GM12878 (cell line): ENCODE measurements at regions not wholly inside any gene's neighbourhood (a gene's known extent, or its start where the extent isn't known, plus 50 kb on each side); places are given as distances from the start of the nearest gene placed in this dataset.

Experiments used
- ATAC-seq: fragments of 200-7000 bp; cut with Tn5 transposase; 3 replicates; pipeline ENCODE4 v1.9.1; 2020; ENCODE audit warnings: mild to moderate bottlenecking, moderate library complexity
- BruUV-seq: library from RNA; stranded (reverse); fragments of 400-500 nt; replicated peaks from 2 replicates; lab custom pipeline; 2021; lab: Mats Ljungman, UMichigan
- CTCF ChIA-PET: fragments of 300-600 bp; sonication (Branson Sonifier 250); formaldehyde crosslinking; extraction: SDS; loops from one replicate; lab custom pipeline; 2021; ENCODE audit warnings: inconsistent platforms; lab: Yijun Ruan, JAX
- POLR2A ChIA-PET: fragments of 350-600 bp; formaldehyde crosslinking; extraction: SDS; loops from one replicate; lab custom pipeline; 2021; ENCODE audit warnings: inconsistent platforms; lab: Charles Lee
- RAD21 ChIA-PET: fragments of 300-600 bp; sonication (Branson Sonifier 250); formaldehyde crosslinking; loops from one replicate; lab custom pipeline; 2023; ENCODE audit warnings: antibody characterized with exemption; ENCODE audit not compliant: unreplicated experiment; lab: Charles Lee
- SMC1A ChIA-PET: fragments of 300-600 bp; sonication (Branson Sonifier 250); formaldehyde crosslinking; loops from one replicate; lab custom pipeline; 2023; ENCODE audit not compliant: unreplicated experiment, uncharacterized antibody; lab: Charles Lee
- DNase-seq: peaks from one replicate; pipeline ENCODE4 v3.0.0-alpha.2; 2011; ENCODE audit warnings: low read depth, low spot score
- FAIRE-seq: peaks from 3 replicates; lab custom pipeline; 2011; peaks lifted over from hg19 to GRCh38; lab: Jason Lieb, UNC
- H2AFZ ChIP-seq: 2 replicates; pipeline ENCODE4 v1.6.0; 2011; ENCODE audit warnings: low read depth, low read length, control low read depth; ENCODE audit not compliant: control insufficient read depth
- H3K27ac ChIP-seq: 2 replicates; pipeline ENCODE4 v1.5.1; 2011; ENCODE audit warnings: control low read depth; ENCODE audit not compliant: control insufficient read depth, insufficient read depth
- H3K27me3 ChIP-seq, 2 experiments: replicated peaks in 1 of 2; 2 replicates each; pipeline versions ENCODE4 v1.6.0 to v1.6.1; 2011; ENCODE audit warnings: low read length in 1 of 2; ENCODE audit not compliant: control insufficient read depth in 2 of 2, insufficient read depth in 2 of 2
- H3K36me3 ChIP-seq, 2 experiments: 2 replicates each; pipeline ENCODE4 v1.5.1; 2011; ENCODE audit warnings: low read length in 1 of 2; ENCODE audit not compliant: control insufficient read depth in 2 of 2, insufficient read depth in 2 of 2
- H3K4me1 ChIP-seq: 2 replicates; pipeline ENCODE4 v1.6.1; 2011; ENCODE audit warnings: mild to moderate bottlenecking, low read length, moderate library complexity, mixed read lengths; ENCODE audit not compliant: control insufficient read depth, insufficient read depth
- H3K4me2 ChIP-seq: 2 replicates; pipeline ENCODE4 v1.6.0; 2011; ENCODE audit warnings: control low read depth; ENCODE audit not compliant: control insufficient read depth, insufficient read depth
- H3K4me3 ChIP-seq: fragments of 200-600 bp; sonication (generic); 2 replicates; pipeline ENCODE4 v1.5.1; 2016
- H3K79me2 ChIP-seq: 2 replicates; pipeline ENCODE4 v1.6.0; 2011; ENCODE audit warnings: low read length; ENCODE audit not compliant: control insufficient read depth, insufficient read depth
- H3K9ac ChIP-seq: 2 replicates; pipeline ENCODE4 v1.8.0; 2011; ENCODE audit warnings: low read length, control low read depth, mixed read lengths; ENCODE audit not compliant: control insufficient read depth, insufficient read depth
- H3K9me3 ChIP-seq: replicated peaks from 3 replicates; pipeline ENCODE4 v1.5.1; 2011; ENCODE audit warnings: mild to moderate bottlenecking, low read length; ENCODE audit not compliant: control insufficient read depth, insufficient read depth
- H4K20me1 ChIP-seq: 2 replicates; pipeline ENCODE4 v1.6.0; 2011; ENCODE audit not compliant: control insufficient read depth, insufficient read depth
- BHLHE40 ChIP-seq, 2 experiments: fragments of 450-650 bp in 1 of 2; IDR thresholded peaks; 2 replicates each; pipeline ENCODE4 v1.6.1; 2011 to 2017; ENCODE audit warnings: low read depth in 2 of 2, borderline replicate concordance in 1 of 2, improper control_type of control experiment in 1 of 2, low read length in 1 of 2, mild to moderate bottlenecking in 1 of 2
- EZH2 ChIP-seq: IDR thresholded peaks from 2 replicates; pipeline ENCODE4 v1.6.1; 2012; ENCODE audit warnings: low read depth, mild to moderate bottlenecking, control low read depth, inconsistent platforms, low read length, borderline replicate concordance; ENCODE audit not compliant: control insufficient read depth
- FOS ChIP-seq: IDR thresholded peaks from 3 replicates; pipeline ENCODE4 v1.6.1; 2011; ENCODE audit warnings: borderline replicate concordance; ENCODE audit not compliant: insufficient read length; ENCODE audit errors: extremely low read depth
- KLF5 ChIP-seq: fragments of 450-650 bp; IDR thresholded peaks from 2 replicates; pipeline ENCODE4 v1.6.1; 2014; ENCODE audit warnings: mild to moderate bottlenecking; ENCODE audit not compliant: partially characterized antibody
- NFYB ChIP-seq: IDR thresholded peaks from 2 replicates; pipeline ENCODE4 v1.6.1; 2011; ENCODE audit warnings: low read depth, mild to moderate bottlenecking, low read length, improper control_type of control experiment, moderate library complexity; ENCODE audit not compliant: insufficient read depth
- RCOR1 ChIP-seq: conservative IDR thresholded peaks from 2 replicates; pipeline ENCODE4 v1.6.1; 2012; ENCODE audit warnings: low read depth, low read length, improper control_type of control experiment
- SIX5 ChIP-seq: IDR thresholded peaks from 2 replicates; pipeline ENCODE4 v1.6.1; 2011; ENCODE audit warnings: mild to moderate bottlenecking, low read depth, low read length, moderate library complexity; ENCODE audit not compliant: severe bottlenecking
- SMARCA5 ChIP-seq: fragments of 450-650 bp; IDR thresholded peaks from 2 replicates; pipeline ENCODE4 v1.6.1; 2017; ENCODE audit warnings: mild to moderate bottlenecking
- ZNF274 ChIP-seq: IDR thresholded peaks from one replicate; pipeline ENCODE4 v1.8.0; 2011; ENCODE audit not compliant: insufficient read length, insufficient read depth
- WGBS: methylation state at CpG from one replicate; pipeline ENCODE4 v1.1.6; 2016; ENCODE audit warnings: low lambda C conversion rate; ENCODE audit not compliant: insufficient replicate concordance, insufficient coverage; ENCODE audit errors: missing lambda C conversion rate; 5-methylcytosine and 5-hydroxymethylcytosine counted together
- in situ Hi-C: fragments of 300-500 bp; cut with MboI; formaldehyde crosslinking; loops from 9 replicates; pipeline ENCODE4 v1.14.3; 2018; ENCODE audit warnings: mixed read lengths
- intact Hi-C: fragments of 100-400 bp; cut with micrococcal nuclease; formaldehyde crosslinking; loops from one replicate; pipeline ENCODE4 v1.14.2; 2022; ENCODE audit not compliant: unreplicated experiment
- TF ChIP-seq, protein P1 (sequence below): IDR thresholded peaks from 2 replicates; pipeline ENCODE4 v1.6.1; 2012; ENCODE audit warnings: mild to moderate bottlenecking, low read depth, low read length

- H3K27me3 ChIP-seq: no peaks in the 10 kb centered on the region
- H3K9ac ChIP-seq: no peak overlapping the region
- DNase-seq (no peak), ATAC-seq (no peak), FAIRE-seq (no peak)
- no peak overlapping the region for H3K27ac ChIP-seq
- TF ChIP-seq EZH2 (no peak), BHLHE40 (IDR thresholded peaks at IDR 0.05; ENCODE audit: borderline replicate concordance in 1 of 2, low read depth in 2 of 2, low read length in 1 of 2) (no peak), NFYB (no peak), FOS (no peak), SMARCA5 (no peak), ZNF274 (no peak), RCOR1 (no peak), SIX5 (no peak), KLF5 (no peak)
- TF ChIP-seq, protein P1, sequence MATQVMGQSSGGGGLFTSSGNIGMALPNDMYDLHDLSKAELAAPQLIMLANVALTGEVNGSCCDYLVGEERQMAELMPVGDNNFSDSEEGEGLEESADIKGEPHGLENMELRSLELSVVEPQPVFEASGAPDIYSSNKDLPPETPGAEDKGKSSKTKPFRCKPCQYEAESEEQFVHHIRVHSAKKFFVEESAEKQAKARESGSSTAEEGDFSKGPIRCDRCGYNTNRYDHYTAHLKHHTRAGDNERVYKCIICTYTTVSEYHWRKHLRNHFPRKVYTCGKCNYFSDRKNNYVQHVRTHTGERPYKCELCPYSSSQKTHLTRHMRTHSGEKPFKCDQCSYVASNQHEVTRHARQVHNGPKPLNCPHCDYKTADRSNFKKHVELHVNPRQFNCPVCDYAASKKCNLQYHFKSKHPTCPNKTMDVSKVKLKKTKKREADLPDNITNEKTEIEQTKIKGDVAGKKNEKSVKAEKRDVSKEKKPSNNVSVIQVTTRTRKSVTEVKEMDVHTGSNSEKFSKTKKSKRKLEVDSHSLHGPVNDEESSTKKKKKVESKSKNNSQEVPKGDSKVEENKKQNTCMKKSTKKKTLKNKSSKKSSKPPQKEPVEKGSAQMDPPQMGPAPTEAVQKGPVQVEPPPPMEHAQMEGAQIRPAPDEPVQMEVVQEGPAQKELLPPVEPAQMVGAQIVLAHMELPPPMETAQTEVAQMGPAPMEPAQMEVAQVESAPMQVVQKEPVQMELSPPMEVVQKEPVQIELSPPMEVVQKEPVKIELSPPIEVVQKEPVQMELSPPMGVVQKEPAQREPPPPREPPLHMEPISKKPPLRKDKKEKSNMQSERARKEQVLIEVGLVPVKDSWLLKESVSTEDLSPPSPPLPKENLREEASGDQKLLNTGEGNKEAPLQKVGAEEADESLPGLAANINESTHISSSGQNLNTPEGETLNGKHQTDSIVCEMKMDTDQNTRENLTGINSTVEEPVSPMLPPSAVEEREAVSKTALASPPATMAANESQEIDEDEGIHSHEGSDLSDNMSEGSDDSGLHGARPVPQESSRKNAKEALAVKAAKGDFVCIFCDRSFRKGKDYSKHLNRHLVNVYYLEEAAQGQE: no peak
- no peak overlapping the region for H3K4me2 ChIP-seq
- no peaks in the 10 kb centered on the region for H3K36me3 ChIP-seq
- no peaks in the 10 kb centered on the region for H4K20me1 ChIP-seq
- ChIA-PET CTCF (no interaction called here), RAD21 (no interaction called here), SMC1A (interaction anchor here (0.7 kb wide), 1 partner anchor 35 kb away, joined by 5 read pairs; no protein-coding TSS in a partner anchor), POLR2A (interaction anchor here (0.7 kb wide), 1 partner anchor 13 kb away, joined by 3 read pairs; no protein-coding TSS in a partner anchor)
- BruUV-seq: no TSS peak
- WGBS: 32% methylated on average over 6 of the region's 6 CpGs
- H2AFZ ChIP-seq: no peak overlapping the region
- intact Hi-C loops (no loop called here), in situ Hi-C loops (no loop called here)
- no peaks in the 10 kb centered on the region for H3K9me3 ChIP-seq
- no peak overlapping the region for H3K4me3 ChIP-seq
- H3K79me2 ChIP-seq: no peaks in the 10 kb centered on the region
- no peaks in the 10 kb centered on the region for H3K4me1 ChIP-seq
These were observed 397.4 kb downstream of the C6orf118 start for GRCh38 chr6:164911873-164912580.
